ENCODE measurements at regions not wholly inside any gene's neighbourhood (a gene's known extent, or its start where the extent isn't known, plus 50 kb on each side); places are given as distances from the start of the nearest gene placed in this dataset.

GRCh38 chr9:108207561-108208165 is 648.1 kb downstream of the ACTL7B start:
- H3K27me3 ChIP-seq (ENCODE audit: control insufficient read depth, insufficient read depth, low read length) = no peaks in the 10 kb centered on the region
- TF ChIP-seq, protein P1, sequence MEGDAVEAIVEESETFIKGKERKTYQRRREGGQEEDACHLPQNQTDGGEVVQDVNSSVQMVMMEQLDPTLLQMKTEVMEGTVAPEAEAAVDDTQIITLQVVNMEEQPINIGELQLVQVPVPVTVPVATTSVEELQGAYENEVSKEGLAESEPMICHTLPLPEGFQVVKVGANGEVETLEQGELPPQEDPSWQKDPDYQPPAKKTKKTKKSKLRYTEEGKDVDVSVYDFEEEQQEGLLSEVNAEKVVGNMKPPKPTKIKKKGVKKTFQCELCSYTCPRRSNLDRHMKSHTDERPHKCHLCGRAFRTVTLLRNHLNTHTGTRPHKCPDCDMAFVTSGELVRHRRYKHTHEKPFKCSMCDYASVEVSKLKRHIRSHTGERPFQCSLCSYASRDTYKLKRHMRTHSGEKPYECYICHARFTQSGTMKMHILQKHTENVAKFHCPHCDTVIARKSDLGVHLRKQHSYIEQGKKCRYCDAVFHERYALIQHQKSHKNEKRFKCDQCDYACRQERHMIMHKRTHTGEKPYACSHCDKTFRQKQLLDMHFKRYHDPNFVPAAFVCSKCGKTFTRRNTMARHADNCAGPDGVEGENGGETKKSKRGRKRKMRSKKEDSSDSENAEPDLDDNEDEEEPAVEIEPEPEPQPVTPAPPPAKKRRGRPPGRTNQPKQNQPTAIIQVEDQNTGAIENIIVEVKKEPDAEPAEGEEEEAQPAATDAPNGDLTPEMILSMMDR (IDR thresholded peaks at IDR 0.05; ENCODE audit: insufficient read depth, low read length, severe bottlenecking) = no peak
- DNase-seq (ENCODE audit: low read depth) (no peak), FAIRE-seq (no peak)
- no peak overlapping the region for H3K4me3 ChIP-seq (ENCODE audit: low read depth, low read length)
- no peaks in the 10 kb centered on the region for H3K36me3 ChIP-seq (ENCODE audit: control insufficient read depth, insufficient read depth, low read length)

- TF ChIP-seq, protein P1 (IDR thresholded peaks at IDR 0.05; ENCODE audit: insufficient read depth, low read length, severe bottlenecking) = no peak
- FAIRE-seq = no peak
Measured at GRCh38 chr9:108205276-108205675, 650.5 kb downstream of the ACTL7B start.

GRCh38 chr9:108197899-108198298 is 657.9 kb downstream of the ACTL7B start:
- TF ChIP-seq, protein P1 (IDR thresholded peaks at IDR 0.05; ENCODE audit: insufficient read depth, low read length, severe bottlenecking) = no peak
- DNase-seq (ENCODE audit: low read depth) (no peak), FAIRE-seq (no peak)
- Histone ChIP-seq H3K36me3 (ENCODE audit: control insufficient read depth, insufficient read depth, low read length) (no peaks in the 10 kb centered on the region), H3K27me3 (ENCODE audit: control insufficient read depth, insufficient read depth, low read length) (no peaks in the 10 kb centered on the region), H3K4me3 (ENCODE audit: low read depth, low read length) (no peak overlapping the region)

More at GRCh38 chr9:108205276-108205675, 650.5 kb downstream of the ACTL7B start:
- Histone ChIP-seq H3K36me3 (ENCODE audit: control insufficient read depth, insufficient read depth, low read length) (no peaks in the 10 kb centered on the region), H3K4me3 (ENCODE audit: low read depth, low read length) (no peak overlapping the region), H3K27me3 (ENCODE audit: control insufficient read depth, insufficient read depth, low read length) (no peaks in the 10 kb centered on the region)
- DNase-seq (ENCODE audit: low read depth) = no peak

GRCh38 chr9:108197008-108197365 is 658.8 kb downstream of the ACTL7B start:
- DNase-seq (ENCODE audit: low read depth) (no peak), FAIRE-seq (peak; percentile 47)
- Histone ChIP-seq H3K36me3 (ENCODE audit: control insufficient read depth, insufficient read depth, low read length) (no peaks in the 10 kb centered on the region), H3K27me3 (ENCODE audit: control insufficient read depth, insufficient read depth, low read length) (no peaks in the 10 kb centered on the region), H3K4me3 (ENCODE audit: low read depth, low read length) (no peak overlapping the region)
- TF ChIP-seq, protein P1 (IDR thresholded peaks at IDR 0.05; ENCODE audit: insufficient read depth, low read length, severe bottlenecking) = no peak

DNA sequence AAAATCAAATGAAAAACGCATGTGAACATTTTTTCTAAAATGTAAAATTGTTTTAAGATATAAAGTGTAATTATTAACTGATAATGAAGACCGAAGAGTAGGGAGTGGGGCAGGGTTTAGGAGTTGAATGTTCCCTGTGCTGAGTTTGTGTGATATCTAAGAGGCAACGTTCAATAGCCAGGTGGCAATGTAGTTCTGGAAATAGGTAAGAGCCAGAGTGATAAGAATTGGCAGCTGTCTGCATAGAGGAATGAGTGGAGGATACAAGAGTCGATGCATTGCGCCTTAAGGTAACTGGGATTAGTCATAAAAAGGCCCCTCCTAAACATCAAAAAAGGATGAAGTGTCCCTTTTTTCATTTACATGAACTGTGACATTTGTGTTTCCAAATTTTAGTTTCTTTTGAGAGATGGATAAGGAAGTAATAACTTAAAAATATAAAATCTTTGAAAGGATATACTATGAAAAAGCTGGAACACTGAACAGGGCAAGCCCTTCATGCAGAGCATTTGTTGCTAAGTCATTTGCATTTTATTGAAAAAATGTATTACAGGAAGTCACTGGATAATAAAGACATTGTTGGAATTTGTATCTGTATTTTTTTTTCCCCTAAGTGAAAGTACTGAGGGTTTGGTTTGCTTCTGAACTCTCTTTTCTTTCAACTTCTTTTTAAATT is 659.3 kb downstream of the ACTL7B start:
- FAIRE-seq = no peak
- TF ChIP-seq, protein P1 (IDR thresholded peaks at IDR 0.05; ENCODE audit: insufficient read depth, low read length, severe bottlenecking) = no peak
- no peak for DNase-seq (ENCODE audit: low read depth)
- H3K36me3 ChIP-seq (ENCODE audit: control insufficient read depth, insufficient read depth, low read length) = no peaks in the 10 kb centered on the region
- H3K4me3 ChIP-seq (ENCODE audit: low read depth, low read length) = no peak overlapping the region
- no peaks in the 10 kb centered on the region for H3K27me3 ChIP-seq (ENCODE audit: control insufficient read depth, insufficient read depth, low read length)

Data from bronchial epithelial cell (primary cell).